ENCODE measurements at regions not wholly inside any gene's neighbourhood (a gene's known extent, or its start where the extent isn't known, plus 50 kb on each side); places are given as distances from the start of the nearest gene placed in this dataset.
A peak's percentile ranks its signal among the peaks of the same experiment; 100 is the strongest.
"Not testable (repeated sequence)": the region's sequence is repeated elsewhere in the genome, so short reads cannot be mapped to it uniquely, and the experiment has no call there.

GRCh38 chr12:88368077-88368476 lies 212.2 kb downstream of the KITLG start:
- not testable (repeated sequence) for DNase-seq (ENCODE audit: low spot score)

- no peak for DNase-seq (ENCODE audit: low spot score)
Measured at GRCh38 chr12:88371416-88372183, 208.7 kb downstream of the KITLG start.

- no peak for DNase-seq (ENCODE audit: low spot score)
Measured at GRCh38 chr12:88375306-88376305, 204.7 kb downstream of the KITLG start.

- no peak for DNase-seq (ENCODE audit: low spot score)
Measured at GRCh38 chr12:88377973-88378372, 202.3 kb downstream of the KITLG start.

GRCh38 chr12:88381466-88381865 lies 198.8 kb downstream of the KITLG start:
- DNase-seq (ENCODE audit: low spot score), result no peak

GRCh38 chr12:88383405-88383804 lies 196.9 kb downstream of the KITLG start:
- DNase-seq (ENCODE audit: low spot score), result no peak

- no peak for DNase-seq (ENCODE audit: low spot score)
Measured at GRCh38 chr12:88388566-88389540, 191.4 kb downstream of the KITLG start.

- no peak for DNase-seq (ENCODE audit: low spot score)
Measured at GRCh38 chr12:88390811-88391210, 189.5 kb downstream of the KITLG start.

- DNase-seq (ENCODE audit: low spot score), result peak; percentile 50
Measured at GRCh38 chr12:88391556-88391955, 188.7 kb downstream of the KITLG start.

GRCh38 chr12:88393017-88393767 lies 187.1 kb downstream of the KITLG start:
- peak; percentile 31 for DNase-seq (ENCODE audit: low spot score)

GRCh38 chr12:88398031-88398430 lies 182.2 kb downstream of the KITLG start:
- DNase-seq (ENCODE audit: low spot score), result no peak

- peak; percentile 5 for DNase-seq (ENCODE audit: low spot score)
Measured at GRCh38 chr12:88399811-88400210, 180.5 kb downstream of the KITLG start.

- no peak for DNase-seq (ENCODE audit: low spot score)
Measured at GRCh38 chr12:88400302-88400701, 180.0 kb downstream of the KITLG start.

GRCh38 chr12:88401155-88401554 lies 179.1 kb downstream of the KITLG start:
- DNase-seq (ENCODE audit: low spot score), result no peak

GRCh38 chr12:88406905-88407304 lies 173.4 kb downstream of the KITLG start:
- DNase-seq (ENCODE audit: low spot score), result no peak

- no peak for DNase-seq (ENCODE audit: low spot score)
Measured at GRCh38 chr12:88408823-88409222, 171.4 kb downstream of the KITLG start.

GRCh38 chr12:88409257-88409656 lies 171.0 kb downstream of the KITLG start:
- no peak for DNase-seq (ENCODE audit: low spot score)

GRCh38 chr12:88411689-88412088 lies 168.6 kb downstream of the KITLG start:
- DNase-seq (ENCODE audit: low spot score), result no peak

GRCh38 chr12:88413646-88414045 lies 166.6 kb downstream of the KITLG start:
- DNase-seq (ENCODE audit: low spot score), result no peak

GRCh38 chr12:88416155-88416554 lies 164.1 kb downstream of the KITLG start:
- no peak for DNase-seq (ENCODE audit: low spot score)

GRCh38 chr12:88416786-88417185 lies 163.5 kb downstream of the KITLG start:
- DNase-seq (ENCODE audit: low spot score), result no peak
